Omental fat pad (tissue), 3 donors: ENCODE measurements at regions not wholly inside any gene's neighbourhood (a gene's known extent, or its start where the extent isn't known, plus 50 kb on each side); places are given as distances from the start of the nearest gene placed in this dataset.

Experiments
- ATAC-seq: fragments of 150-250 bp; one replicate; pipeline ENCODE4 v1.9.1; 2016; ENCODE audit warnings: mild to moderate bottlenecking, moderate library complexity; ENCODE audit not compliant: low FRiP score
- DNase-seq: peaks from one replicate; pipeline ENCODE4 v3.0.0-alpha.2; 2019; ENCODE audit warnings: low spot score
- TF ChIP-seq, protein P1 (sequence below), 3 donors: fragments of 450-650 bp; IDR thresholded peaks; one replicate each; pipeline ENCODE4 v1.5.1; 2016 to 2017; ENCODE audit warnings: antibody characterized with exemption in 3 of 3, mild to moderate bottlenecking in 3 of 3, moderate library complexity in 2 of 3

DNA sequence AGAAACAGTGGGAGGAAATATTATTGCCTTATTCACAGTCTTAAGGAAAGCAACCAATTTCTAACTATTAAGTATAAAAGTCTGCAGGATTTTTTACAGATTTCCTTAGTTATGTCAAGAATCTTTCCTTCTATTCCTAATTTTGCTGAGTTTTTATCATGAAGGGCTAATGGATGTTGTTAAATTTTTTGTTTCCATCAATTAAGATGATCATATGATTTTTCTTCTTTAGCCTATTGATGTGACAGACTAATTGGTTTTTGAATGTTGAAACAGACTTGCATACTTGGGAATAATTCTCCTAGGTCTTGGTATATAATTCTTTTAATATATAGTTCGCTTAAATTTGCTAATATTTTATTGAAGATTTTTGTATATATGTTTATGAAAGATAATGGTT lies 569.1 kb upstream of the KCND2 start:
- TF ChIP-seq, protein P1, sequence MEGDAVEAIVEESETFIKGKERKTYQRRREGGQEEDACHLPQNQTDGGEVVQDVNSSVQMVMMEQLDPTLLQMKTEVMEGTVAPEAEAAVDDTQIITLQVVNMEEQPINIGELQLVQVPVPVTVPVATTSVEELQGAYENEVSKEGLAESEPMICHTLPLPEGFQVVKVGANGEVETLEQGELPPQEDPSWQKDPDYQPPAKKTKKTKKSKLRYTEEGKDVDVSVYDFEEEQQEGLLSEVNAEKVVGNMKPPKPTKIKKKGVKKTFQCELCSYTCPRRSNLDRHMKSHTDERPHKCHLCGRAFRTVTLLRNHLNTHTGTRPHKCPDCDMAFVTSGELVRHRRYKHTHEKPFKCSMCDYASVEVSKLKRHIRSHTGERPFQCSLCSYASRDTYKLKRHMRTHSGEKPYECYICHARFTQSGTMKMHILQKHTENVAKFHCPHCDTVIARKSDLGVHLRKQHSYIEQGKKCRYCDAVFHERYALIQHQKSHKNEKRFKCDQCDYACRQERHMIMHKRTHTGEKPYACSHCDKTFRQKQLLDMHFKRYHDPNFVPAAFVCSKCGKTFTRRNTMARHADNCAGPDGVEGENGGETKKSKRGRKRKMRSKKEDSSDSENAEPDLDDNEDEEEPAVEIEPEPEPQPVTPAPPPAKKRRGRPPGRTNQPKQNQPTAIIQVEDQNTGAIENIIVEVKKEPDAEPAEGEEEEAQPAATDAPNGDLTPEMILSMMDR (IDR thresholded peaks at IDR 0.05): no peak
- ATAC-seq: no peak
- no peak for DNase-seq

DNA sequence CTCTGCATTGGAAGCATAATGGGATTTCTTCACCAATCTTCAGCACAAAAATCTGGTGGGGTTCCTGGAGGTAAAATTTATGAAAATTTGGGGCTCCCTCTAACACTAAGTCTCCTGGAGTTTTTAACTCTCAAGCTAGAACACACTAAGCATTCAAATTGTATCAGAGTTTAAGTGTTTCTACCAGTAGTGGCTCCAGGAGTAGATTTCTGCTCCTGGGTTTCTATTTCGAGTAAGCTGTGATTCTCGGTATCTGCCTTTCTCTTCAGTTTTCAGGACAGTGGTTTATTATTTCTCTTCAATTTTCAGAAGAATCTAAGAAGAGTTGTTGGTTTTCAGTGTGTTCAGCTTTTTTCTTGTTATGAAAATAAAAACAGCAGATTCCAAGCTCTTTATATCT lies 566.4 kb upstream of the KCND2 start:
- no peak for DNase-seq
- TF ChIP-seq, protein P1 (IDR thresholded peaks at IDR 0.05): no peak
- no peak for ATAC-seq

DNA sequence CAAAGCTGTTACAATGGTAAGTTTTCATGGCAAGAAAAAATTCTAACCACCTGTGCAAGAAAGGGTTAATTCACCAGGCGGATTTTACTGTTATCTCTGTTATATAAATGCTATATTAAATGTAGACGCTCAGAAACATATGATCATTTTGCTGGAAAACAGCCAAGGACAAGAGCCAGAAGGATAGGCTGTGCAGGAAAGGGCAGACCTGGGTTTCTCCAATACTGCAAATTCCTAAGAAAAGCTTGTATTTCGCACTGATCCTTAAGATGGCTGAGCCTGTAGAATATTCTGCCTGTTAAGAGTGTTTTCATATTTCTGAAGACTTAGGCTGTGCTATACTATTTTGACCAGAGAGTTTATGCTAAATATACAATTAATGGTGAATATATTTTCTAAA lies 564.1 kb upstream of the KCND2 start:
- no peak for DNase-seq
- TF ChIP-seq, protein P1 (IDR thresholded peaks at IDR 0.05): no peak
- no peak for ATAC-seq

DNA sequence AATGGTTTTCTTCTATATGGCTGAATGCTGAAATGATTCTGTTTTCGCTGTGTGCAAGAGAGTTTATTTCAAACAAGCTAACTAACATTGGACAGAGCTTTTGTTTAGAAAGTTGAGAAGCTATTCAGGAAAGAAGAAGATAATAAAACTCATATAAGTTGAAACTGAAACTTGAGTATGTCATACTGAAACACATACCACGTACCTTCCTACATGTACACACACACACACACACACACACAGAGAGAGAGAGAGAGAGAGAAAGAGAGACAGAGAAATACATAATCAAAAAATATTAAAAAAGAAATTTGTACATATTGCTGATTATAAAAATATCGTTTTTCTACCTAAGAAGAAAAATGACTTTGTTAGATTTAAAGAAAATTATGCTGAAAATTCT lies 561.9 kb upstream of the KCND2 start:
- ATAC-seq (no peak), DNase-seq (no peak)
- TF ChIP-seq, protein P1 (IDR thresholded peaks at IDR 0.05): no peak

DNA sequence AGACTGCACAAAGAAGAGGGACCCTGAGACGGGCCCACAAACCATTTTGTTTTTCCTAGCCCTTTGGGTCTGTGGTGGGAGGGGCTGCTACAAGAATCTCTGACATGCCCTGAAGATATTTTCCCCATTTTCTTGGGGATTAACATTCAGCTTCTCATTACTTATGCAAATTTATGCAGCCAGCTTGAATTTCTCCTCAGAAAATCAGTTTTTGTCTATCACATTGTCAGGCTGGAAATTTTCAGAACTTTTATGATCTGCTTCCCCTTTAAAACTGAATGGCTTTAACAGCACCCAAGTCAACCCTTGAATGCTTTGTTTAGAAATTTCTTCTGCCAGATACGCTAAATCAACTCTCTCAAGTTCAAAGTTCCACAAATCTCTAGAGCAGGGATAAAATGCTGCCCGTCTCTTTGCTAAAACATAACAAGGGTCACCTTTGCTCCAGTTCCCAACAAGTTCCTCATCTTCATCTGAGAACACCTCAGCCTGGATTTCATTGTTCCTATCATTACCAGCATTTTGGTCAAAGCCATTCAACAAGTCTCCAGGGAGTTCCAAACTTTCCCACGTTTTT lies 560.0 kb upstream of the KCND2 start:
- TF ChIP-seq, protein P1 (IDR thresholded peaks at IDR 0.05): no peak
- ATAC-seq (no peak), DNase-seq (no peak)

DNA sequence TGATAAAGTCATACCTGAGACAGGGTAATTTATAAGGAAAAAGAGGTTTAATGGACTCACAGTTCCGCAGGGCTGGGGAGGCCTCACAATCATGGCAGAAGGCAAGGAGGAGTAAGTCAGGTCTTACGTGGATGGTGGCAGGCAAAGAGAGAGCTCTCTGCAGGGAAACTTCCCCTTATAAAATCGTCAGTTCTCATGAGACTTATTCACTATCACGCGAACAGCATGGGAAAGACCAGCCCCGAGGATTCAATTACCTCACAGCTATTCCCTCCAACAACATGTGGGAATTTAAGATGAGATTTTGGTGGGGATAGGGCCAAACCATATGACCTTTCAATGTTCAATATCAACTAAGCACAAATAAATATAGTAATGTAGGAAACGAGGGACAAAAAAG lies 559.4 kb upstream of the KCND2 start:
- TF ChIP-seq, protein P1 (IDR thresholded peaks at IDR 0.05): no peak
- DNase-seq: no peak
- no peak for ATAC-seq

DNA sequence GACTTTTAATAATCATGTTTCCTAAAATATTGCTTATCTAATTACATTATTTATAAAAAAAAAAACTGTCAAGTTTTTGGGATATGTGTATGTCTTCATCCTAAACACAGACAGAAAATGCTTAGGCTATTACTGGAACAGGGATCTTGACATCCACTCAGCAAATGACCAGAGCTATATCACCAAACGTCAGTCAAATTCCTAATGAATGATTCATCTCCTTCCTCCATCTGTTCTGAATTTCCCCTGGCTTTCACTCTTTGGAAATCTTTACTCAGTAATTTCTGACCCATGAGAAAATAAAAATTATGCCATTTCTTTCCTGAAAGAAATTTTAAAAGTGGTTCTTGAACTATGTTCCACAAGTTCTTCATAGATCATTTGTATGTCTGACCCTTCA lies 552.4 kb upstream of the KCND2 start:
- TF ChIP-seq, protein P1 (IDR thresholded peaks at IDR 0.05): no peak
- ATAC-seq: no peak
- no peak for DNase-seq
